ENCODE measurements at regions not wholly inside any gene's neighbourhood (a gene's known extent, or its start where the extent isn't known, plus 50 kb on each side); places are given as distances from the start of the nearest gene placed in this dataset.

DNA sequence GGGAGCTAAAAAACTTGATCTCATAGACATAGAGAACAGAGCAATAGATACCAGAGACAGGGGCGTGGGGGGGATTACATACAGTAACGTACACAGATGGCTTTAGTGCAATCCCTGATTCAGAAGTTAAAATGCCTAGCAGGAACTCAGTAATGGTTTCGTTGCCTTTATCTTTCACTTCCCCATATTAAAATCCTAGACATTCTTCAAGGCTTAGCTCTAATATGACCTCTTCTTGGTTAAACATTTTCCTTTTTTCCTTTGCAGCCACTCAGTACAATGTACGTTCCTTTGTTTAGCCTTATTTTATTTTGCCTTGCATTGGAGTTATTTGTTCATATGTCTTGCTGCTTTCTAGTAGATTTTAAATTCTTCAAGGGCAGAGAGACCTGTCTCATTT is 104.9 kb downstream of the C11orf87 start:
- TF ChIP-seq CTCF (IDR thresholded peaks at IDR 0.05) = no peak
- no peak for TF ChIP-seq POLR2A (IDR thresholded peaks at IDR 0.05)
- TF ChIP-seq POLR2AphosphoS5 (IDR thresholded peaks at IDR 0.05) = no peak

All from prostate gland (tissue), 2 donors.